Activated T-helper 1 cell treated with anti-CD3 and anti-CD28 coated beads, Interleukin-12 subunit alpha, Interleukin-12 subunit beta, Interleukin-2, Interleukin-4 antibody, amounts not matched to agents 30 ng/mL and 10 ng/mL and 1 ng/mL, durations not matched to agents 14 hours and 24 hours and 36 hours (primary cell): ENCODE measurements at regions not wholly inside any gene's neighbourhood (a gene's known extent, or its start where the extent isn't known, plus 50 kb on each side); places are given as distances from the start of the nearest gene placed in this dataset.

ENCODE experiments used
- DNase-seq: peaks from one replicate; pipeline ENCODE4 v3.0.0; 2021; ENCODE audit warnings: low spot score
- H3K27ac Mint-ChIP-seq: one replicate; pipeline ENCODE4 v1.8.0; 2021; ENCODE audit warnings: mild to moderate bottlenecking, mixed read lengths
- H3K27me3 Mint-ChIP-seq: one replicate; pipeline ENCODE4 v1.8.0; 2022; ENCODE audit warnings: mild to moderate bottlenecking, moderate library complexity, mixed read lengths; ENCODE audit not compliant: insufficient read depth
- H3K36me3 Mint-ChIP-seq: one replicate; pipeline ENCODE4 v1.8.0; 2021; ENCODE audit warnings: low read depth, mixed read lengths
- H3K4me1 Mint-ChIP-seq: one replicate; pipeline ENCODE4 v1.8.0; 2021; ENCODE audit warnings: low read depth, mixed read lengths
- H3K4me3 Mint-ChIP-seq: one replicate; pipeline ENCODE4 v1.8.0; 2021; ENCODE audit warnings: mild to moderate bottlenecking, moderate library complexity, mixed read lengths
- H3K9me3 Mint-ChIP-seq: one replicate; pipeline ENCODE4 v1.8.0; 2021; ENCODE audit warnings: mixed read lengths
- intact Hi-C: fragments of 100-400 bp; cut with micrococcal nuclease; formaldehyde crosslinking; loops from one replicate; pipeline ENCODE4 v1.15.1; 2024

- intact Hi-C loops: no loop called here
- Mint-ChIP-seq H3K9me3 (no peaks in the 10 kb centered on the region), H3K27ac (no peak overlapping the region), H3K27me3 (no peaks in the 10 kb centered on the region), H3K4me1 (no peaks in the 10 kb centered on the region), H3K4me3 (no peak overlapping the region), H3K36me3 (no peaks in the 10 kb centered on the region)
- no peak for DNase-seq
Observed at GRCh38 chr4:154954117-154954516, 173.0 kb downstream of the RBM46 start.

DNA sequence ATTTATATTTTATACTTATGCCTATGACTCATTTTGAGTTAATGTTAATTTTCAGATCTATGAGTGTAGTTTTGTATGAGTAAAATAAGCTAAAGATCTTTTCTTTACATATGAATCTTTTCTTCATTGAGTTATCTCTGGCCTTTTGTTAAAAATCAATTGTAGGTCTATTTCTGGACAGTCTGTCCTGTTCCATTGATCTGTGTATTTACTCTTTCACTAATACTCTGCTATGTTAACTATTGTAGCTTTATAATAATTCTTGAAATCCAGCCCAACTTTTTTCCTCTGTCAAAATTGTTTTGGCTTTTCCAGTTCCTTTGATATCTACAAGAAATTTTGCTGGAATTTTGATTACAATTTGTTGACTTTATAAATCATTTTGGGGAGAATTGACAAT lies 177.0 kb downstream of the RBM46 start:
- no peaks in the 10 kb centered on the region for H3K27me3 Mint-ChIP-seq
- no peak overlapping the region for H3K27ac Mint-ChIP-seq
- intact Hi-C loops: no loop called here
- H3K9me3 Mint-ChIP-seq: no peaks in the 10 kb centered on the region
- H3K4me3 Mint-ChIP-seq: no peak overlapping the region
- H3K4me1 Mint-ChIP-seq: no peaks in the 10 kb centered on the region
- H3K36me3 Mint-ChIP-seq: no peaks in the 10 kb centered on the region
- DNase-seq: no peak

DNA sequence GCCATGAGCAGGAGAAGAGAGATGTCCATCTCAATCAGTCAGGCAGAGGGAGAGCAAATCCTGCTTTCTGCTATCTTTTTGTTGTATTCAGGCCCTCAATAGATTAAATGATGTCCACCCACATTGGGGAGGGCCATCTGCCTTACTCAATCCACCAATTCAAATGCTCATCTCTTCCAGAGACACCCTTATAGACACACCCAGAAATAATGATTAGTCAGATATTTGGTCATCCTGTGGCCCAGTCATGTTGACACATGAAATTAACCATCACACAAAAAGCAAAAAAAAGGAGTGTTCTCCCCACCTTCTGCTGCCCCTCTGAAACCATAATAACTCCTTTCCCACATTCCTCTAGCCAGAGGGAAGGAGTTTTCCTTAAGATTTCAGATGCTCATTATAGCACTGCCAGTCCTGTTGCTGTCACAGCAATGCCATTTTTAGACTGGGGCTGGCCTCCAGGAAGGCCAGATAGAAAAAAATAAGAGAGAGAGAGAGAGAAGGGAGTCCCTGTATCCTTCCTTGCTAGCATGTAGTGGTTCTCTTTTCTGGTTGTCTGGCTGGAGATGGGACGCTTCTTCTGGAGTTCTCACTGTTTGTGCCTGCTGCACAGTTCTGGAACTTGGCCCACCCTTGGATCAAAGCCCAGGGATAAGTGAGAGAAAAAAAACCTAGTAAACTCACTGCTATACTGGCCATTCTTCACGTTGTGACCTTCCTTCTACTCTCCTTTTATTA lies 177.7 kb downstream of the RBM46 start:
- Mint-ChIP-seq H3K27ac (no peak overlapping the region), H3K36me3 (no peaks in the 10 kb centered on the region), H3K4me1 (no peaks in the 10 kb centered on the region), H3K9me3 (no peaks in the 10 kb centered on the region), H3K4me3 (no peak overlapping the region), H3K27me3 (no peaks in the 10 kb centered on the region)
- intact Hi-C loops: no loop called here
- DNase-seq: no peak

DNA sequence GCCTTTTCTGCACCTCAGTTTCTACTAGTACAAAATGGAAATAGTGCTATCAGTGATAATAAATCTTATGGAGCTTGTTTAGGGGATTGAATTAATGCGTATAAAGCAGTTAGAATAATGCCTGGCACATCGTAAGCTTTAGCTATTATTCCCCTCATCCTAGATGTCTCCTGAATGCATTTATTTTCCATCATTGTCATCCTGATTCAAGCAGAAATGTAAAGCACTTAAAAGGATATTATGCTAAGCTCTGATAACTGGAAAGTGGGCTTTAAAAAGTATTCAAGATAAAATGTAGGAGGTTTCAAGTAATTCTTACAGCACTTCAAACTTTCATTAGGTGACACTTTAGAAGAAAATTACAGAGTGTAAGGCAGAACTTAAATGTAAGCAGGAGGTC lies 178.7 kb downstream of the RBM46 start:
- Mint-ChIP-seq H3K27ac (no peak overlapping the region), H3K4me3 (no peak overlapping the region), H3K4me1 (no peaks in the 10 kb centered on the region), H3K36me3 (no peaks in the 10 kb centered on the region), H3K9me3 (no peaks in the 10 kb centered on the region), H3K27me3 (no peaks in the 10 kb centered on the region)
- DNase-seq: no peak
- intact Hi-C loops: no loop called here

DNA sequence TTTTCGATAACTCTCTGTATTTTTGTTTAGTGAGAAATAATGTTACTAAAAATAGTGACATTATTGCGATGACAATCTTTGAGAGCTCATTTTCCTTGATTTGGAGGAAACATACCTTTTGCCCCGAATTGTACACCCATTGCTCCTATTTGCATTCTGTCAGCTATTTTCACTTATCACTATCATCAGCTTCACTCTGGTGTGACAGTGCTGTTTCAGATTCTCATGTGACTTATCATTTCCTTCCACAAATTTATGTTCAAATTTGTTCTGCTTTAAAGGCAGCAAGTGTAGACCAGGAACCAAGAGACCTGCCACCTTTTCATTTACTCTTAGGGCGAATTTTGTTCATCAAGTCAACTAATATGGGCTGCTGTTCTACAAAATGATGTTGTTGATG lies 179.4 kb downstream of the RBM46 start:
- intact Hi-C loops: no loop called here
- Mint-ChIP-seq H3K9me3 (no peaks in the 10 kb centered on the region), H3K4me1 (no peaks in the 10 kb centered on the region), H3K4me3 (no peak overlapping the region), H3K27me3 (no peaks in the 10 kb centered on the region), H3K36me3 (no peaks in the 10 kb centered on the region), H3K27ac (no peak overlapping the region)
- DNase-seq: no peak

GRCh38 chr4:154961263-154961662 lies 180.2 kb downstream of the RBM46 start:
- no peak for DNase-seq
- Mint-ChIP-seq H3K9me3 (no peaks in the 10 kb centered on the region), H3K36me3 (no peaks in the 10 kb centered on the region), H3K4me1 (no peaks in the 10 kb centered on the region), H3K27me3 (no peaks in the 10 kb centered on the region), H3K4me3 (no peak overlapping the region), H3K27ac (no peak overlapping the region)
- intact Hi-C loops: no loop called here

- no peaks in the 10 kb centered on the region for H3K4me1 Mint-ChIP-seq
- no peak overlapping the region for H3K4me3 Mint-ChIP-seq
- H3K27ac Mint-ChIP-seq: no peak overlapping the region
- H3K27me3 Mint-ChIP-seq: no peaks in the 10 kb centered on the region
- intact Hi-C loops: no loop called here
- no peak for DNase-seq
- no peaks in the 10 kb centered on the region for H3K36me3 Mint-ChIP-seq
- no peaks in the 10 kb centered on the region for H3K9me3 Mint-ChIP-seq
Observed at GRCh38 chr4:154973244-154974035, 192.4 kb downstream of the RBM46 start.

- peaks cover 3% of the 10 kb centered on the region for H3K27me3 Mint-ChIP-seq
- no peaks in the 10 kb centered on the region for H3K9me3 Mint-ChIP-seq
- H3K4me3 Mint-ChIP-seq: no peak overlapping the region
- intact Hi-C loops: no loop called here
- H3K4me1 Mint-ChIP-seq: no peaks in the 10 kb centered on the region
- DNase-seq: no peak
- no peak overlapping the region for H3K27ac Mint-ChIP-seq
- H3K36me3 Mint-ChIP-seq: no peaks in the 10 kb centered on the region
Observed at GRCh38 chr4:154977228-154977627, 196.2 kb downstream of the RBM46 start.

DNA sequence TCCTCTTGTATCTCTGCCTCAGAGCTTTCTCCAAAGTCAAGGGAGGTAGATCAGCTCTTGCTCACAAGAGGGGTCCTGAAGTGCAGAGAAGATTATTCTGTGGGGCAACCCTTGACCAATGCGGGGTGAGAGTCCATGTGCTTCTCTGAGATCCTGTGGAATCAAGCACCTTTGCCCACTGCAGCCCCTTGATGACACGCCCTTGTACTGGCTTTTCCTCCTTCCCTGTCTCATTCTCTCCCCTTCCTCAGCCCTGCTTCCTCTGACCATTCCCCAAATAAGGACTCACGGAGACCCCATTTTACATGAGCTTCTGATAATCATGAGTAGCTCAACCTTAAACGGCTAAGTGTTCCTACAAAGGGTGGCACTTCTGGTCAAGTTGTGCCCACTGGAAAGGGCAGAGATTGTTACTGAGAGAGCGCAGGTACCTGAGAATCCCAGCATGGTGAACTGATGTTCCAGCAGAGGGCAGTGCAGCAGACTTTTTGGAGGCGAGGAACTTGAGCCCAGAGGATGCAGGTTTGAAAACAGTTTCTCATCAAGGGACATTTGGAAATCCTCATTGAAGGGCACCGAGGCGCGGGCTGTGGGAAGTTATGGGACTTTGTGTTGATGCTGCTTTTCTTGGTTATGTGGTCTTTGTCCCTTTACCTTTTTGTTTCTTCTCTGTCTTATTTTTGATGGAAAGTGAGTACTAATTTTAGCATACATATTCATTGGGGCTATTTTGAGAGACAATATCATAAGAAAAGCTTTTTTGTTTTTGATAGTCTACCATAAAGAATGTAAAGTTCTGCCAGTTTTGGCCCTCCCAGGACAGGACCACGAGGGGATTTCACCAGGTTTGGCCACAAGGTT lies 201.3 kb downstream of the RBM46 start:
- H3K4me3 Mint-ChIP-seq: no peak overlapping the region
- no peak overlapping the region for H3K27ac Mint-ChIP-seq
- DNase-seq: peak; percentile 2
- H3K4me1 Mint-ChIP-seq: no peaks in the 10 kb centered on the region
- intact Hi-C loops: loop anchor here (1.0 to 5.0 kb wide), 3 partner anchors 372 to 970 kb away; partner anchors contain the start of gene CTSO
- H3K36me3 Mint-ChIP-seq: no peaks in the 10 kb centered on the region
- no peaks in the 10 kb centered on the region for H3K9me3 Mint-ChIP-seq
- H3K27me3 Mint-ChIP-seq: peaks cover 4% of the 10 kb centered on the region

DNA sequence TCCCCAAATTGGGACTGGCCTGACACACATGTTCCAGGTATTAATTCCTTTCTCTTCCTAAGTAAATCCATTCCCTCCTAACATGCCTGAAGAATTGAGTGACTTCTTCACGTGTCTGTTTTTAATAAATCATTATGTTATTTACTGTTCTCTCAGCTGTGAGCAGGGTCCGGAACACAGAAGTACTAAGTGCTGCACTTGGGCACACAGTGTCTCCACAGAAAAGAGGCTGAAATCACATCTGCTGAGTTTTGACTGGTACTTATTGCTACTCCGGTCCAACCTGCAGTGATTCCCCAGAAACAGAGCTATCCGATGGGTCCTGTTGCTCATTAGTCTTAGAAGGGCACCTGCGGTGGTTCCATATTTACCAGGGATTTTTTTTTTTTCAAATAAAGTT lies 202.6 kb downstream of the RBM46 start:
- Mint-ChIP-seq H3K27ac (no peak overlapping the region), H3K4me1 (no peaks in the 10 kb centered on the region), H3K4me3 (no peak overlapping the region), H3K36me3 (no peaks in the 10 kb centered on the region), H3K27me3 (peaks cover 4% of the 10 kb centered on the region), H3K9me3 (no peaks in the 10 kb centered on the region)
- intact Hi-C loops: loop anchor here (5.0 kb wide), 1 partner anchor 969 kb away; the partner anchor contains the start of gene CTSO
- DNase-seq: no peak

- H3K9me3 Mint-ChIP-seq: no peaks in the 10 kb centered on the region
- H3K4me1 Mint-ChIP-seq: no peaks in the 10 kb centered on the region
- H3K27ac Mint-ChIP-seq: no peak overlapping the region
- peaks cover 4% of the 10 kb centered on the region for H3K27me3 Mint-ChIP-seq
- no peaks in the 10 kb centered on the region for H3K36me3 Mint-ChIP-seq
- H3K4me3 Mint-ChIP-seq: no peak overlapping the region
- intact Hi-C loops: loop anchor here (5.0 kb wide), 1 partner anchor 968 kb away; the partner anchor contains the start of gene CTSO
- DNase-seq: no peak
Observed at GRCh38 chr4:154984148-154984547, 203.1 kb downstream of the RBM46 start.

DNA sequence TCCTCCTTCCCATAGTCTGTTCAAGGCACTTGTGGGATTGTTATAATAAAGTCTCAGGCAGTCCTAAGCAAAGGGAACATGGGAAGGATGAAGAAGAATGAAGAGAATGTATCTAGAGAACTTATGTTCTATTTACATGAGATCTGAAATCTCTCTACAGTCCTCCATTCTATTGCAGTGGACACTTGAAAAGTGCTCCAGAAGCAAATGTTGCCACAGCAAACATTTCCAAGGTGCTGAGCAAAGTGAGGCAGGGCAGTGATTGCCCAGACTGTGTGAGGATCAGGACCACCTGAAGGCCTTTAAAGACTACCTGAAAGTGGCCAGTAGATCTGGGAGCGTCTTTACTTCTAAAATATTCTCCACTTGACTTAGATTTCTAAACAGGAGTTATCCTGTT lies 203.5 kb downstream of the RBM46 start:
- no peak for DNase-seq
- peaks cover 4% of the 10 kb centered on the region for H3K27me3 Mint-ChIP-seq
- H3K36me3 Mint-ChIP-seq: no peaks in the 10 kb centered on the region
- H3K4me1 Mint-ChIP-seq: no peaks in the 10 kb centered on the region
- no peaks in the 10 kb centered on the region for H3K9me3 Mint-ChIP-seq
- intact Hi-C loops: loop anchor here (5.0 kb wide), 1 partner anchor 968 kb away; the partner anchor contains the start of gene CTSO
- no peak overlapping the region for H3K27ac Mint-ChIP-seq
- H3K4me3 Mint-ChIP-seq: no peak overlapping the region

- Mint-ChIP-seq H3K27ac (no peak overlapping the region), H3K4me3 (no peak overlapping the region), H3K27me3 (peaks cover 1% of the 10 kb centered on the region), H3K36me3 (no peaks in the 10 kb centered on the region), H3K4me1 (no peaks in the 10 kb centered on the region), H3K9me3 (no peaks in the 10 kb centered on the region)
- DNase-seq: no peak
- intact Hi-C loops: no loop called here
Observed at GRCh38 chr4:154985673-154986072, 204.6 kb downstream of the RBM46 start.
